Globus pallidus (tissue), 1 donor: ENCODE measurements at regions not wholly inside any gene's neighbourhood (a gene's known extent, or its start where the extent isn't known, plus 50 kb on each side); places are given as distances from the start of the nearest gene placed in this dataset.

Source experiments
- DNase-seq: peaks from one replicate; pipeline ENCODE4 v3.0.0-alpha.2; 2015; ENCODE audit warnings: low spot score

GRCh38 chr14:97655169-97655948 lies 858.2 kb downstream of the VRK1 start:
- DNase-seq, result no peak

- no peak for DNase-seq
Measured at GRCh38 chr14:97657609-97658008, 860.4 kb downstream of the VRK1 start.

- no peak for DNase-seq
Measured at GRCh38 chr14:97687944-97688630, 890.9 kb downstream of the VRK1 start.

GRCh38 chr14:97688631-97689336 lies 891.6 kb downstream of the VRK1 start:
- DNase-seq, result no peak

- no peak for DNase-seq
Measured at GRCh38 chr14:97692084-97692483, 894.9 kb downstream of the VRK1 start.

- no peak for DNase-seq
Measured at GRCh38 chr14:97695456-97695981, 898.3 kb downstream of the VRK1 start.

- DNase-seq, result no peak
Measured at GRCh38 chr14:97697772-97698171, 900.6 kb downstream of the VRK1 start.

- no peak for DNase-seq
Measured at GRCh38 chr14:97699026-97699425, 901.8 kb downstream of the VRK1 start.

- no peak for DNase-seq
Measured at GRCh38 chr14:97703006-97703760, 906.0 kb downstream of the VRK1 start.

- no peak for DNase-seq
Measured at GRCh38 chr14:97704316-97704885, 907.2 kb downstream of the VRK1 start.

GRCh38 chr14:97705107-97705506 lies 907.9 kb downstream of the VRK1 start:
- DNase-seq, result no peak

GRCh38 chr14:97705976-97706375 lies 908.8 kb downstream of the VRK1 start:
- no peak for DNase-seq

- DNase-seq, result no peak
Measured at GRCh38 chr14:97706819-97707218, 909.6 kb downstream of the VRK1 start.

GRCh38 chr14:97707603-97708002 lies 910.4 kb downstream of the VRK1 start:
- no peak for DNase-seq

- no peak for DNase-seq
Measured at GRCh38 chr14:97709552-97709951, 912.4 kb downstream of the VRK1 start.

GRCh38 chr14:97710726-97711125 lies 913.5 kb downstream of the VRK1 start:
- DNase-seq, result no peak

- DNase-seq, result no peak
Measured at GRCh38 chr14:97712471-97712870, 915.3 kb downstream of the VRK1 start.

GRCh38 chr14:97713023-97713422 lies 915.8 kb downstream of the VRK1 start:
- no peak for DNase-seq

- DNase-seq, result no peak
Measured at GRCh38 chr14:97718886-97719442, 921.8 kb downstream of the VRK1 start.

GRCh38 chr14:97719931-97720330 lies 922.7 kb downstream of the VRK1 start:
- no peak for DNase-seq

GRCh38 chr14:97723351-97723750 lies 926.2 kb downstream of the VRK1 start:
- no peak for DNase-seq
